ENCODE measurements at regions not wholly inside any gene's neighbourhood (a gene's known extent, or its start where the extent isn't known, plus 50 kb on each side); places are given as distances from the start of the nearest gene placed in this dataset.

DNA sequence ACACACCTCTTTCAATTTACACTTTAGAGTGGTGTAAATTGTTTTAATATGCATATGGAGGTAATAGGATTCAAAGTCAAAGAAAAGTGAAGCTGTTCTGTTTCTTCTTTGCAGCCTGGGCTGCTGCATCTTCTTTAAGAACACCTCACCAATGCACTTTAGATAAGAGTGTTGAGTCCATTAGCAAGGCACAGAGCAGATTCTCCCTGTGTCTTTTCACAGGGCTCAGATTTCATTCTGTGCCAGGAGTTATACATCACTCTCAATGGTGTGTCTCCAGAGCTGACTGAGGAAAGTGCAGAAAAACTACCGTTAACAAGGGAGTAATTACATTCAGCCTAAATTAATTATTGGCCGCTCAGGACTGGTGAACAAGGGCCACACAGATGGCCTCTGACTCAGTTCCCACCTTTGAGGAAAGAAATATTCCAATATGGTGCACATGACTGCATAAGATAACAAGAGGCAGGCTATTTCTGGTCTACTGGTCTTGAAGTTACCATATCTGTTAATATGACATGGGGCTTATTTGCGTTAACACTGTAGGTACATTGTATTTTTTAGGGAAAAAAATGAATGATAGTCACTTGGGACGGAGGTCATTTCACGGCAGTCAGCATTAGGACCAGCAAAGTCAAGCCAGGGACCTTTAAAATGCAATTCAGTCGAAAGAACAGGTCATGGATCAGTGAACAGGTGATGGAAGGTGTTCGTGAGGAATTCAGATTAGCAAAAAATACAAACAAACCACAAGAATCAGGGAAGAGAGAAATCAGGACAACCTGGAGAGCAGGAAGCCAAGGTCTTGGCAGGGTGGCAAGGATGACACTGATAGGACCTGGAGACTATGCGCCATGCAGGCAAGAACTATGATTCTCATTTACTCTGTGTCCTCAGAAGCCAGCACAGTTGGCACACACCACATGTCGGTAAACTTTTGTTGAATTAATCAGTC, 203.7 kb downstream of the TBX18 start (continued):
- TF ChIP-seq CHD7 (IDR thresholded peaks at IDR 0.05; ENCODE audit: insufficient replicate concordance, low read length) = no peak
- no peak for TF ChIP-seq TBP (IDR thresholded peaks at IDR 0.05; ENCODE audit: low read depth, low read length)
- no peak for TF ChIP-seq GTF2F1 (IDR thresholded peaks at IDR 0.05; ENCODE audit: borderline replicate concordance, low read depth, low read length)
- no peak for TF ChIP-seq GABPA (IDR thresholded peaks at IDR 0.05; ENCODE audit: borderline replicate concordance, insufficient read depth, low read length)
- no peak for TF ChIP-seq ATF2 (IDR thresholded peaks at IDR 0.05; ENCODE audit: low read length)
- no peak for TF ChIP-seq SAP30 (IDR thresholded peaks at IDR 0.05; ENCODE audit: insufficient read depth, insufficient replicate concordance, low read length)

Data from H1 (cell line).